NCI-H82 (cell line): ENCODE measurements at regions not wholly inside any gene's neighbourhood (a gene's known extent, or its start where the extent isn't known, plus 50 kb on each side); places are given as distances from the start of the nearest gene placed in this dataset.
"Not testable (repeated sequence)": the region's sequence is repeated elsewhere in the genome, so short reads cannot be mapped to it uniquely, and the experiment has no call there.

Experiments
- DNase-seq: peaks from one replicate; lab custom pipeline; 2025; lab: John Stamatoyannopoulos, UW

DNA sequence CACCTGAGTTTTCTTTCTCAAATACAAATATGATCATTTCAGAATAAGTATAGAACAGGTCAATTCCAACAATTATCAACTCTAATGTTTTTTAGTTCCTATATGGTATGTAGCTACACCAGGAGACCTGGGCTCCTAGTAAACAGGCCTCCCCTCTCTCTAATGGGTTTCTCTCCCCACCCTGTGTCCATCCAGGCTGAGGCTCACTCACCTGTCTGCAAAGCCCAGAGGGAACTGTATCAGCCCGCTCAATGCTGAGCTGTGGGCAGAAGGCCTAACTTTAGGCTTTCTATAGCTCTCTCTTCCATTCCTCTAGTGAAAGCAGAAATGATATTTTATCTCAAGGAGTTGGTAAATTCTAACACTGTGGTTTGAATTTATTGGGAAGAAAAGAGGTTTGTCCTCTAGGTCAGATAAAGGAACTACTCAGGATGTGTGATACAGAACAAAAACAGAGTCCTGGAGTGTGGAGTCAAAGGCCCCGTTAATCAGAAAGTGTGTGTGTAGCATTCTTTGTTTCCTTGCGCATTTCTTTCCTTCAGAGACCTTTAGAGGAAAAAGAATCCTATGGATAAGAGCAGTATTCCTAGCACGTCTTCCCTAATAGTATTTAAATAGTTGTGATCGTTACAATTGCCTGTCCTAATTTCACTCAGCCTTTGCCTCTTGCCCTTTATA, 408.9 kb downstream of the PYDC2 start:
- DNase-seq: no peak

DNA sequence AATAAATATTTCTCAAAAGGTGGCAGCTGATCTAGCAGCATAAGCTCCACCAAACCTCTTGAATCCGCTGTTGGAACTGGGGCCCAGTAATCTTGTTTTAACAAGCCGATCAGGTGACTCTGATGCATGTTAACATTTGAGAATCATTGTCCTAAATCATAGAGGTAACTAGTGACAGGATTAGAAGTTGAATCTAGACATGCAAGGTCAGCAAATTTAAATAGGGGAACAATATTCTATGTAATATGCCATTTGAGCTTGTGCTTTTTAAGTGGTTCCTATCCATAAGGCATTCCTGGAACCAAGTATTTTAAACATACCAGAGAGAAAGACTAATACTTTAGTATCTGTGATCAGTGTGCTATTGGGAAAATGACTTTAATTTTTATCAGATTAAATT, 412.8 kb downstream of the PYDC2 start:
- peak; percentile 84 for DNase-seq

DNA sequence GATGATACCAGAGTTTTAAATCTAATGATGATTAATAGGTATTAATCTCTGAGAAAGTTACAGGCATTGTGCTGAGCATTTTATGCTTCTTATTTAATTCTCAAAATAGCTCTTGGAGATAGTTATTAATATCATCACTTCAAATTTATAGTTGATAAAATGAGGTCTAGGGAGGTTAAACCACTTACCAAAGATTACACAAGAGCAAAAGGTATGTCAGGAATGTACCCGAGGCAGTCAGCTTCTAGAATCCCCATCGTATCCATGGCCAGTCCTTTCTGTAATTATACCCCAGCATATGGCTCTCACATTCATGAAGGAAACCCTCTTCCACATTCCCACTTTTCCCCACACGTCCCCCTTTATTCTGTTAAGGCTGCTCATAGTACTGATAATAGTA, 421.3 kb downstream of the PYDC2 start:
- no peak for DNase-seq

DNA sequence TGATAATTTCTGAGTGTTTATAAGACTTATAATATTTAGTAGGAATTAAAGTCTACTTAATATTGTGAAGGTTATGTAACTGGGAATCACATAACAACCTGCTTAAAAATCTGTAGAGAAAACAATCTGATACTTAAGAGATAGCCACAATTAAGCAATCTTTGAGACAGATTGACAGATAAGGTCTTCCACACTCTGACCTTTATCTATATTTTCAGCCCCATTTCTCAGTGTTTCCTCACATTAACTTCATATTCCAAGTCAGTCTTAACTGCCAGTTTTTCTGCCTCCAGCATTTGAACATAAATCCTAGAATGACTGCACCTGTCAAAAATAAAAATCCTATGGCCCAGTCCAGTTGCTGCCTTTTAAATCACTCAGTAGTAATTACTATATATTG, 423.2 kb downstream of the PYDC2 start:
- no peak for DNase-seq

DNA sequence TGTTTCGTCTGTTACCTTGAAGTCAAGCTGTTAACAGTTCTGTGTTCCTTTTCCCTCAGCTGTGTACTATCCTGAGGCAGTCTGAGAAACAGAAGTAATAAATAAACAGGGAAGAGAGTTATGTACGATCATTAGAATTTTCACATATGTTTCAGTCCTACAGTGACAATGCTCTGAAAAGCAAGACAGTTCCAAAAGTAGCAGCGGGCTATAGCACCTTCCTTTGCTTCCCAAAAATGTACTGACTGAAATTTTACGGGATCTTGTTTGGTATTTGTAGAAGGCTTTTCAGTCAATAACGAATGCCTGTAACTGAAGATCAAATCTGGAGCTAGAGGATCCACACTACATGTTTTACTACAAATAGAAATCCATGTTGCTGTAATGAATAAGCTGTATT, 428.1 kb downstream of the PYDC2 start:
- peak; percentile 11 for DNase-seq

DNA sequence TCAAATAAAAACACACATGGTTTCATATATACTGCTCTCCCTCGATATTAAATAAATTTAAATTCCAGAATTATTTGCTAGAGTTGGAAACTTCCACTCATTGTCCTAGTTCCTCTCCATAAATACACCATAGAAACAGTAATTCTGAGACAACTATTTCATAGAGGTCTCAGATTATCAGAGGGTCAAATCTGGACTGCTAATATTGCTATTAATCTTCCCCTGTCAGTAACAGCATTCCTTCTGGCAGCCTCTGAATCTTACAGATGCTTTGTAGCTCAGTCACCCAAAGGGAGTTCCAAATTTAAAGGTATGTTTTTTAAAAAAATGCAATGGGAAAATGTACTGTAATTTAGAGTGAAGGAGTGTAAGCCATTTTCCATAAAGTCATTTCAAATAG, 428.8 kb downstream of the PYDC2 start:
- DNase-seq: peak; percentile 33

DNA sequence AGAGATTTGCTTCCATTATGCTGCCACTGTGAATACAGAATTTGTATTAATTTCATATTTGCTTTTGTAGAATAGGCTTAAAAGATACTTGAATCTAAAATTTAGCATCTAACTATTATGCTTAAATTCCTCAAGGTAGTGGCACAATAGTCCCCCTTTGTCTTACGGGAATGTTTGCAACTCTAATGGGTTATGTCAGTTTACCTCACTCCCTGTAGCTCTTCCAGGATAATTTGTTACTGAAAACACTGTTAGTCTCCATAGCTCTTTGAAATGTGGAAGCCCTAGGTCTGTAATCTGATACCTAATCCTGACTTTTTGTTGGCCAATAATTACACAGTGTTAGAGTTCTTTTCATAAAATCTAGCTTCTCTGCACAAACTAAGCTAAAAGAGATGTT, 433.4 kb downstream of the PYDC2 start:
- no peak for DNase-seq

DNA sequence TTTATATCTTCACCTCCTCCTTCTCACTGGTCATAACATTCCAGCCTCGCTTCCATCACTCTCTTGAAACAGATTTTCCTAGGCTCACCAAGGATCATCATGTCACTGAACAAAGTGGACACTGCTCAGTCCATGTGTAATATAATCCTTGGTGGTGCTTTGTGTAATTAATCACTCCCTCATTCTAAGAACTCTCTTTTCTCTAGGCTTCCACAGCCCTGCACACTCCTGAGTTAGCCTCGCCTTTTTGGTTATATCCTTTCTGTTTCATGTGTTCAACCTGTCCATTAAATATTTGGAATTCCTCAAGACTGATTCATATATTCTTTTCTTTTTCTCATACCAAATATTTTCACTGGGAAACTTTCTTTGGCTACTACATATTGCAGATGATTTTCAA, 440.8 kb downstream of the PYDC2 start:
- no peak for DNase-seq

DNA sequence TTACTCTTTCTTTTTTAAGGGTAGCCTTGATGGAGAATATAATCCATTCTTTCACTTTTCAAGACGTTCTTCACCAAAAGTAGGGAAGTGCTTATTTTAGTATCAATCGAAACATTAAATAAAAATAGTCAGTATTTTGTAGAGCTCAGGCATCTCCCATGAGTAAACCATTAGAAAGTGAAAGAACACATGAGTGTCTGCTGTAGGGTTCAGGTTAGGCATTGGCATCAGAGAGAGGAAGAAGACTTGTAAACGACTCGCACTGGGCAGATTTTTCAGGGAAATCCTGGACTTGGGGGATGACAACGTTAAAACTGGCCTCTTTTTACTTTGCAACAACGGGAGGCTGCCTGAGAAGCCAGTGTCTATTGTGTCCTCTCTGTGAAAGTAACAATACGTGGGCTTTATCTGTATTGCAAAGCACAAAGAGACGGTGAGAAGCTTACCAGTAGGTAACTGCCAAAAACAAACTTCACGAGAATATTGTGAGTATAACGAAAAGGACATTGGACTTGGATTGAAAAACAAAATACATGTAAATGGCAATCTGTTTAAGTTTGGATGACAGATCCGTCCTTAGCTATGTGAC, 451.7 kb downstream of the PYDC2 start:
- DNase-seq: no peak

DNA sequence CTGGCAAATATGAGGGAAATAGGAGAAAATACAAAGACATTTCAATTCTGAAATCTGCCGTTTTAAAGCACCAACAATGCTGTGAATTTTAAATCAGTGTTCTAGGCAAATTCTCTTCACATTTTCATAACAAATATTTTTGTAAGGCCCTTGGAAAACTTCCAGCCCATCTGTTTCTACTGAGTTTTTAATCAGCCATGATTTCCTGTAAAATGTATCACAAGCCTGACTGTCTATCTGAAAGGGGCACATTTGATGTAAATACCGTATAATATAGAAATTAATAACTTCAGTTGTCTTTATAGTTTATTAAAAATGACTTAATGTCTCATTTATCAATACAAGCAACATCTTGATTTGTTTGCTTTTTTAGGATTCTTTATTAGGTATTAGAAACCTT, 454.7 kb downstream of the PYDC2 start:
- DNase-seq: no peak

DNA sequence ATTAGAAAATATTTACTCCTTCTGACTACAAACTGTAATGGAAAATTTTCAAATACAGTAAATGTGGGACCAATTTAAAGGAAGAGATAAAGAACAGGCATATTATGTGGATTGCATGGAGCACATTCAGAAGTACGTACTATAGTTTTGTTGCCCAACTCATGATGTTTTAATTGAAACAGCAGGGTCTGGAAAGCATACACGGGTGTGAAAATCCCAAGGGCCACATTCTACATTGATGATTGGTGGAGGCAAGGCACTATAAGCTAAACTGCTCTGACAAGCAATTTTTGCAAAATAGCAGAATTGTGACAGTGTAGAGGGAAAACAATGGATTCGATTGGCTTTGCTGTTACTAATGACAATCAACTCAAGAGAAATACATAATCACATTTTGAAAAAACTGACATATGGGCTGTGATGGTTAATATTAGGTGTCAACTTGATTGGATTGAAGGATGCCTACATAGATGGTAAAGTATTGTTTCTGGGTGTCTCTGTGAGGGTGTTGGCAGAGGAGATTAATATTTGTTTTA, 458.6 kb downstream of the PYDC2 start:
- DNase-seq: no peak

DNA sequence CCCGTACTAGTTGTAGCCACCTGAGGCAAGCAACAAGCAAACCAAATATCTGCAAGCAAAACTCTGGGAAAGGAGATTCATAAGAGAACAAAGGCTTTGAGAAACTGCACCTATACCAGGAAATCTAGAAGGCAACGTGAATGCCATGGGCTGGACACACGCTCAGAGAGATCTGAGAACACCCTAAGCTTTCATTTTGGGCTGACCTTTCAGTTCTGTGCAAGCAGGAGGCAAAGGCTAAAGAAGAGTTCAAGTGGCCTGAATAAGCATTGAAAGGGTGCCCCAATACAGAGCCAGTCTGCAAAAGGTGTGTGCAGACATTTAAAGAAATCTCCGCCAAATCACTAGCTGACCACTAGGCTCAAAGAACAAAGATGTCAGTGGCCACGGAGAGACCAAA, 461.6 kb downstream of the PYDC2 start:
- no peak for DNase-seq

DNA sequence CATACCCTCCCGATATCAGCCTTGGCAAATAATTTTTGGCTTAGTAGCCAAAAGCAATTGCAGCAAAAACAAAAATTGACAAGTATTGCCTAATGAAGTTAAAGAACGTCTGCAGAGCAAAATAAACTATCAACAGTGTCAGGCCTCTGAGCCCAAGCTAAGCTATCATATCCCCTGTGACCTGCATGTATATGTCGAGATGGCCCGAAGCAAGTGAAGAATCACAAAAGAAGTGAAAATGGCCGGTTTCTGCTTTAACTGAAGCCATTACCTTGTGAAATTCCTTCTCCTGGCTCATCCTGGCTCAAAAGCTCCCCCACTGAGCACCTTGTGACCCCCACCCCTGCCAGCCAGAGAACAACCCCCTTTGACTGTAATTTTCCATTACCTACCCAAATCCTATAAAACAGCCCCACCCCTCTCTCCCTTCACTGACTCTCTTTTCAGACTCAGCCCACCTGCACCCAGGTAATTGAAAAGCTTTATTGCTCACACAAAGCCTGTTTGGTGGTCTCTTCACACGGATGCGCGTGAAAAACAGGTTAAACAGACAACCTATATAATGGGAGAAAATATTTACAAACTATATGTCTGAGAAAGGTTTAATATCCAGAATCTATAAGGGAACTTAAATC, 466.3 kb downstream of the PYDC2 start:
- DNase-seq: not testable (repeated sequence)

DNA sequence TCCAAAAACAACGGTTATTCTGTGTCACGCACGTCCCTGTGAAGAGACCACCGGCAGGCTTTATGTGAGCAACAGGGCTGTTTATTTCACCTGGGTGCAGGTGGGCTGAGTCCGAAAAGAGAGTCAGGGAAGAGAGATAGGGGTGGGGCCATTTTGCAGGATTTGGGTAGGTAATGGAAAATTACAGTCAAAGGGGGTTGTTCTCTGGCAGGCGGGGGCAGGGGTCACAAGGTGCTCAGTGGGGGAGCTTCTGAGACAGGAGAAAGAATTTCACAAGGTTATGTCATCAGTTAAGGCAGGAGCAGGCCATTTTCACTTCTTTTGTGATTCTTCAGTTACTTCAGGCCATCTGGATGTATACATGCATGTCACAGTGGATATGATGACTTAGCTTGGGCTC, 467.0 kb downstream of the PYDC2 start:
- DNase-seq: not testable (repeated sequence)

DNA sequence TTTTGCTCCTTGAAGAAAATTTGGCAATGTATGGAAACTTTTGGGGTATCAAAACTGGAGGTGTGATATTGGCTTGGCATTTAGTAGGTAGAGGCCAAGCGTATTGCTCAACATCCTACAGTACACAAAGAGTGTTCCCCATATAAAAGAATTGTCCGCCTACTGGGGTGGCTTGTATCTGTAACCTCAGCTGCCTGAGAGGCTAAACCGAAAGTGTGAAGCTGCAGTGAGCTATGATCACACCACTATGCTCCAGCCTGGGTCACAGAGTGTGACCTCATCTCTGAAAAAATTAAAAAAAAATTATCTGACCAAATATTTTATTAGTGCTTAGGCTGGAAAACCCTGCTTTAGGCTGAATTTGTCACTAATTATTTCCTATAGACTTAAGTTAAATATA, 483.9 kb downstream of the PYDC2 start:
- DNase-seq: no peak

DNA sequence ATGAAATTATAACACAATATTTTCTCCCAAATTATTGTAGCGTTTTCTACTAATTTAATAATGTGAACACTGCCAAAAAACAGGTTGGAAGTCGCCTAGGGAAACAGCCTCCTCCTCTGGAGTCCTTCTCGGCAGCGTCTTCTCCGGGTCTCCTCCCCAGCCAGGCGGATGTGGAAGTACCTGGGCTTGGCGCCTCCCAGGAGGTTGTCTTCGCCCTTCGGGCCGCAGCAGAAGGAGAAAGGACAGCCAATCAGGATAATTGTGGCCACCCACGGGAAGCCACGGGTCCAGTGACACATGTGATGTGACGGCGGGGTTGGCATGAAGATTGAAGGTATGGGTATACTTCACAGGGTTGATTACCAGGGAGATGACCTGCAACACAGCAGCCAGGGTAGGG, 491.2 kb downstream of the PYDC2 start:
- no peak for DNase-seq

DNA sequence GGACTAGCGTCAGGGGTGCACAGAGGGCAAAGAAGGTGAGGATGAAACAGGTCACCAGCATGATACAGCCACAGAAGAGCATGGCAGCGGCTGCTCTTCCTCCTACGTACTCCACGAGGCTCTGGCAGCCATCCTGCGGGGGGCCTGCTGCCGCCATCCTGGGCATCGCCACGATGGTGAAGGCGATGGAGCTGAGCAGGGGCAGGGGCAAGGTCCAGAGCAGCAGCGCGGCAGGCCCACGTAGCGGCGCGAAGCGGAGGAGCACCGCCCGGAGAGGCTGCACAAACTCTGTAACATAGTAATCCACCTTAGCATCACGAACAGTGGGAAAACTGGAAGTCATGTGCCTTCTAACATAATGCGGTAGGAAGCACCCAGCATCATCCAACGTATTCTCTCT, 491.6 kb downstream of the PYDC2 start:
- DNase-seq: no peak

DNA sequence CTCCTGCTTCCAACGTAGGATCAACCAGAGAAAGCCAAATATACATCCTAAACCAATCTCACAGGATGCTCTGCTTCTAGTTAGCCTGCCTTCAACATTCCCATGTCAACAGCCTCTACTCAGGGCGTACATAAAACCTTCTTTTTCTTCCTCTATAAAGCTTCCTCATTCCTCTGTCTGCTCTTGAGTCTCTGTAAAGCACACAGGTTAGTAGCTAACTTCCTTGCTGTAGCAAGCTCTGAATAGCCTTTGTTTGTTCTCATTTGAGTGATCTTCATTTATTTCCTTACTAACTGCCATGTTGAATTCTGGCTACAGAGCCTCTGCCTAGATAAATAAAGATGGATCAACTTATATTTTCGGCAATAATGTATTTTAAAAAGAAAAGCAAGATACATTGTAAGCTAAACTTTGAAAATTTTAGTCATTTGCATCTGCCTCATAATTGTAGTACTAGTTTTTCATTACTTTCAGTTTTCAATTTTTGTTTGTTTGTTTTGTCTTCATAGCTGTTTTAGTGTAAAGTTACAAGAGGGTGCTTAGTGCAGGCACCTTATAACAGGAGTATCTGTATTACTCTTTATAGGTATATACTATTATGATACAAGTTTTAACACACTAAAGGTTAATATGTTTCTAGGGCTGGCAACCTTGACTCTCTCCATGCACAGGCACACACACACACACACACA, 498.2 kb downstream of the PYDC2 start:
- DNase-seq: no peak

DNA sequence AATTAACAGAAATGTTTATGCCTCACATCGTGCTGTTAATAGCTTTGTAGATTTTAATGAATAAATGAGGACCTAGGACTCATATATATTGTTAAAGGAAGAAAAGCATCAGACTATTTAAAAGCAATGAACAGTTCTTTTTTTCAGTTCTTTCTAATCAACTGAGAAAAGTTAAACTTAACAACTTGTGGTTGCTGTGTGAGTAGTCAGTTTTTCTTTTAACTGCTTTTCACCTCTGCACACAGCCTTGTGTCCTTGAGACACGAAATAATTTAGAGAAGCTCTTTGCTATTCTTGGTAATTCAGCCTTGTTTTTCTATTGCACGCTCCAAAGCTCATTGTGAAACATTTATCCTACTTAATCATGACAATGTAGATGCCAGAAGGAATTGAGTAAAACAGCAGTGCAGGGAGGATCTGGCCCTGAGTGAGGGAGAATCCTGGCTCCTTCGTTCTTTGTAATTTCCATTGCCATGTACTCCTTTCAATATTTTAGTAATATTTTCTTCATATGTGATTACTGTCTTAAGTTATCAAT, 499.0 kb downstream of the PYDC2 start:
- DNase-seq: peak; percentile 61

DNA sequence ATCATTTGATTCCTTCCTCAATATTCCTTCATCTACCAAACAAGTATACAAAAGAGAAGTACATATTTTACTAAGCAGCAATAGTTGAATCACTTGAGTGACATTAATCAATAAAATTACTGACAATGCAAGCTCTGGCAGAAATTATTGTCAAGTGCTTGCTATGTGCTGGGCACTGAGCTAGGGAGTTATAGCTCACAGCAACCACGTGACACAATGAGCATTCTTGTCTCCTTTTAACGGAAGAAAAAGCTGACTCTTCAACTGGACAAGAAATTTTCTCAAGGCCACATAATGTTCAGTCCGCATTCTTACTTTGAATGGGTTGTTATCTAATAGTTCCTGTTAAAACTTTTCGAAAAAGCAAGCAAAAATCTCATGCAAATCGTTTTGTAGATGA, 500.1 kb downstream of the PYDC2 start:
- peak; percentile 41 for DNase-seq

DNA sequence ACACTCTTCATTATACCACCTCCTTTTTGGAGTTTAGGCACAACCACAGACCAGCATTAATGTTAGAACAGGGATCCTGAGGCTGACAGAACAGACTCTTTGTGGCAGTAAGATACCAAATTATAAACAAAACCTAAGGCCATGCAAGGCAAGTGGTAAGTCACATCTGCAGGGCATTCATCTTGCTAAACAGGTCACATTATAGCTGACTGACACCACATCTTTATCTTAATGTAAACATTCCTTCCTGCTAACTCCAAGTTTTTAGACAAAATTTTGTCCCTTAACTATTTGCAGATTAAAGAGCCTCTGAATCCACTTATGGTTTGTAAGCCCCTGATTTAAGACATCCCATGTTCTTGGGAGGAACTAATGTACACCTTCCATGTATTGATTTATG, 500.6 kb downstream of the PYDC2 start:
- DNase-seq: peak; percentile 94

DNA sequence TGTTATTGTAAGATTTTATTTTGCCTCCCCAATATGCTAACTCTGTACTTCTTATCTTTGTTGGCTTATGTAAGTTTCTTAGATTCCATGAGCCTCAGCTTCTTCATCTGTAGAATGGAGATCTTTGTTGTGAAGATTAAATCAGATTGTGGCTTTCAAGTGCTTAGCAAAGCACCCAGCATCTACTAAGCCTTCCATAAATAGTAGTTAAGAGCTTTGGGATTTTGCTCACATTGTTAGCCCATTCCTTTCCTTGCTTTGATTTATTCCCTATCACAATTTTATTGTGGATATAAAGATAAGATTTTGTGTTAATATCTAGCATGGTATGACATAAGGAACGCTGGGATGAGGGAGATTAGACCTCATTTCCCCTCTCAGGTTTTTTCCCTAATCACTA, 501.4 kb downstream of the PYDC2 start:
- peak; percentile 73 for DNase-seq

DNA sequence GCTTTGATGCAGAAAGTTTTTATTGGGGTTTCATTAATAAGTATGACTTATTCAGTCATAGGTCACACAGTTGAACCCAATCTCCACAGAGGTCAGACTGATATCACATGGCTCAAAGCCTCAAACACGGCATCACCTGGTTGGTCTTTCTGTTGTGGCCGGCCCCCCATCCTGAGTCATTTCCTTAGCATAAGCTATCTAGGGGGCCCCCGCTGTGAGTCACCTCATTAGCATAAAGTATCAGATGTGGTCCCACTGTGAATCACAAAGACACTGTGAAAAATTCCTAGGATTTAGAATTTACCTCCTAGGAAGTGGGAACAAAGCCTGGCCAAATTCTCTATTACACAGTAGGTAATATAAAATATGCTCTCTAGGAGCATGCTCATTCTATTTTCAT, 502.2 kb downstream of the PYDC2 start:
- DNase-seq: no peak
